Uterus (tissue), 3 donors: ENCODE measurements at regions not wholly inside any gene's neighbourhood (a gene's known extent, or its start where the extent isn't known, plus 50 kb on each side); places are given as distances from the start of the nearest gene placed in this dataset.

ENCODE experiments used
- DNase-seq, 2 donors: peaks; one replicate each; pipeline ENCODE4 v3.0.0-alpha.2; 2019 to 2020
- H3K27ac ChIP-seq, 2 donors: fragments of 200-600 bp; sonication (generic); 1 replicate in 1 of 2; 2 replicates in 1 of 2; pipeline ENCODE4 v1.5.1; 2016 to 2018
- H3K27me3 ChIP-seq, 2 donors: fragments of 200-600 bp; sonication (generic); one replicate each; pipeline ENCODE4 v1.5.1; 2018 to 2019; ENCODE audit warnings: control low read depth in 1 of 2
- H3K36me3 ChIP-seq, 2 donors: fragments of 200-600 bp; sonication (generic); one replicate each; pipeline ENCODE4 v1.5.1; 2019; ENCODE audit warnings: control low read depth in 1 of 2
- H3K4me1 ChIP-seq, 2 donors: fragments of 200-600 bp; sonication (generic); one replicate each; pipeline ENCODE4 v1.5.1; 2018 to 2019; ENCODE audit warnings: control low read depth in 1 of 2
- H3K4me3 ChIP-seq, 2 donors: fragments of 200-600 bp; sonication (generic); 1 replicate in 1 of 2; 2 replicates in 1 of 2; pipeline ENCODE4 v1.5.1; 2018 to 2019; ENCODE audit warnings: mild to moderate bottlenecking in 1 of 2
- H3K9me3 ChIP-seq, 2 donors: fragments of 200-600 bp; sonication (generic); one replicate each; pipeline ENCODE4 v1.5.1; 2019; ENCODE audit warnings: control low read depth in 1 of 2
- POLR2A ChIP-seq, 2 donors: fragments of 450-650 bp; IDR thresholded peaks; one replicate each; pipeline ENCODE4 v1.6.1; 2016; ENCODE audit warnings: antibody characterized with exemption in 2 of 2, mild to moderate bottlenecking in 1 of 2, moderate library complexity in 1 of 2
- intact Hi-C: fragments of 100-400 bp; cut with DNase I; formaldehyde crosslinking; loops from one replicate; pipeline ENCODE4 v1.15.1; 2023; ENCODE audit warnings: low total_unique reads
- TF ChIP-seq, protein P1 (sequence below), 4 experiments: fragments of 200-600 bp in 2 of 4; fragments of 450-650 bp in 2 of 4; sonication (generic) in 2 of 4; IDR thresholded peaks; one replicate each; pipeline ENCODE4 v1.5.1; 2016 to 2019; ENCODE audit warnings: antibody characterized with exemption in 4 of 4, mild to moderate bottlenecking in 2 of 4, moderate library complexity in 1 of 4
- donor health status: DM: yes; HTN: yes; CAD: no.

- intact Hi-C loops: no loop called here
- TF ChIP-seq POLR2A (IDR thresholded peaks at IDR 0.05): no peak
- no peaks in the 10 kb centered on the region for H3K36me3 ChIP-seq
- H3K9me3 ChIP-seq: peaks cover 0 to 6% of the 10 kb centered on the region in 2 donors
- no peaks in the 10 kb centered on the region for H3K27me3 ChIP-seq
- no peaks in the 10 kb centered on the region for H3K4me1 ChIP-seq
- DNase-seq: no peak
- no peak overlapping the region for H3K27ac ChIP-seq
- no peak overlapping the region for H3K4me3 ChIP-seq
These were observed 190.7 kb upstream of the BMP4 start for GRCh38 chr14:54147282-54147681.

- no peak for DNase-seq
- Histone ChIP-seq H3K4me3 (no peak overlapping the region), H3K36me3 (no peaks in the 10 kb centered on the region), H3K4me1 (no peaks in the 10 kb centered on the region), H3K9me3 (peaks cover 0 to 6% of the 10 kb centered on the region in 2 donors), H3K27me3 (no peaks in the 10 kb centered on the region), H3K27ac (no peak overlapping the region)
- no peak for TF ChIP-seq POLR2A (IDR thresholded peaks at IDR 0.05)
- intact Hi-C loops: no loop called here
These were observed 191.1 kb upstream of the BMP4 start for GRCh38 chr14:54147758-54148157.

DNA sequence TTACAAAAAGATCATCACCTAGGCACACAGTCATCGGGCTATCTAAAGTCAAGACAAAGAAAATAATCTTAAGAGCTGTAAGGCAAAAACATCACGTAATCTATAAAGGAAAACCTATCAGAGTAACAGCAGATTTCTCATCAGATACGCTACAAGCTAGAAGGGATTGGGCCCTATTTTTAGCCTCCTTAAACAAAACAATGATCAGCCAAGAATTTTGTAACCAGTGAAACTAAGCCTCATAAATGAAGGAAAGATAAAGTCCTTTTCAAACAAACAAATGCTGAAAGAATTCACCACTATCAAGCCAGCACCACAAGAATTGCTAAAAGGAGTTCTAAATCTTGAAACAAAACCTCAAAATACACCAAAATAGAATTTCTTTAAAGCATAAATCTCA lies 191.6 kb upstream of the BMP4 start:
- intact Hi-C loops: no loop called here
- Histone ChIP-seq H3K36me3 (no peaks in the 10 kb centered on the region), H3K27ac (no peak overlapping the region), H3K9me3 (peaks cover 0 to 6% of the 10 kb centered on the region in 2 donors), H3K27me3 (no peaks in the 10 kb centered on the region), H3K4me3 (no peak overlapping the region), H3K4me1 (no peaks in the 10 kb centered on the region)
- TF ChIP-seq, protein P1, sequence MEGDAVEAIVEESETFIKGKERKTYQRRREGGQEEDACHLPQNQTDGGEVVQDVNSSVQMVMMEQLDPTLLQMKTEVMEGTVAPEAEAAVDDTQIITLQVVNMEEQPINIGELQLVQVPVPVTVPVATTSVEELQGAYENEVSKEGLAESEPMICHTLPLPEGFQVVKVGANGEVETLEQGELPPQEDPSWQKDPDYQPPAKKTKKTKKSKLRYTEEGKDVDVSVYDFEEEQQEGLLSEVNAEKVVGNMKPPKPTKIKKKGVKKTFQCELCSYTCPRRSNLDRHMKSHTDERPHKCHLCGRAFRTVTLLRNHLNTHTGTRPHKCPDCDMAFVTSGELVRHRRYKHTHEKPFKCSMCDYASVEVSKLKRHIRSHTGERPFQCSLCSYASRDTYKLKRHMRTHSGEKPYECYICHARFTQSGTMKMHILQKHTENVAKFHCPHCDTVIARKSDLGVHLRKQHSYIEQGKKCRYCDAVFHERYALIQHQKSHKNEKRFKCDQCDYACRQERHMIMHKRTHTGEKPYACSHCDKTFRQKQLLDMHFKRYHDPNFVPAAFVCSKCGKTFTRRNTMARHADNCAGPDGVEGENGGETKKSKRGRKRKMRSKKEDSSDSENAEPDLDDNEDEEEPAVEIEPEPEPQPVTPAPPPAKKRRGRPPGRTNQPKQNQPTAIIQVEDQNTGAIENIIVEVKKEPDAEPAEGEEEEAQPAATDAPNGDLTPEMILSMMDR (IDR thresholded peaks at IDR 0.05): no peak
- TF ChIP-seq POLR2A (IDR thresholded peaks at IDR 0.05): no peak
- DNase-seq: no peak

DNA sequence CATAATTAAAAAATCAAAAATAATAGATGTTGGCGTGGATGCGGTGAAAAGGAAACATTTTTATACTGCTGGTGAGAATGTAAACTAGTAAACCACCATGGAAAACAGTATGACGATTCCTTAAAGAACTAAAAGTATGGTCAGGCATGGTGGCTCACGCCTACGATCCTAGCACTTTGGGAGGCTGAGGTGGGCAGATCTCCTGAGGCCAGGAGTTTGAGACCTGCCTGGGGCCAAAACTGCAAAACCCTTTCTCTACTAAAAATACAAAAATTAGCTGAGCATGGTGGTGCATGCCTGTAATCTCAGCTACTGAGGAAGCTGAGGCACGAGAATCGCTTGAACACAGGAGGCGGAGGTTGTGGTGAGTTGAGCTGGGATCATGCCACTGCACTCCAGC lies 195.7 kb upstream of the BMP4 start:
- TF ChIP-seq POLR2A (IDR thresholded peaks at IDR 0.05): no peak
- TF ChIP-seq, protein P1 (IDR thresholded peaks at IDR 0.05): no peak
- H3K9me3 ChIP-seq: peaks cover 0 to 6% of the 10 kb centered on the region in 2 donors
- no peak for DNase-seq
- intact Hi-C loops: no loop called here
- no peaks in the 10 kb centered on the region for H3K4me1 ChIP-seq
- no peak overlapping the region for H3K27ac ChIP-seq
- H3K36me3 ChIP-seq: no peaks in the 10 kb centered on the region
- H3K27me3 ChIP-seq: no peaks in the 10 kb centered on the region
- H3K4me3 ChIP-seq: no peak overlapping the region

DNA sequence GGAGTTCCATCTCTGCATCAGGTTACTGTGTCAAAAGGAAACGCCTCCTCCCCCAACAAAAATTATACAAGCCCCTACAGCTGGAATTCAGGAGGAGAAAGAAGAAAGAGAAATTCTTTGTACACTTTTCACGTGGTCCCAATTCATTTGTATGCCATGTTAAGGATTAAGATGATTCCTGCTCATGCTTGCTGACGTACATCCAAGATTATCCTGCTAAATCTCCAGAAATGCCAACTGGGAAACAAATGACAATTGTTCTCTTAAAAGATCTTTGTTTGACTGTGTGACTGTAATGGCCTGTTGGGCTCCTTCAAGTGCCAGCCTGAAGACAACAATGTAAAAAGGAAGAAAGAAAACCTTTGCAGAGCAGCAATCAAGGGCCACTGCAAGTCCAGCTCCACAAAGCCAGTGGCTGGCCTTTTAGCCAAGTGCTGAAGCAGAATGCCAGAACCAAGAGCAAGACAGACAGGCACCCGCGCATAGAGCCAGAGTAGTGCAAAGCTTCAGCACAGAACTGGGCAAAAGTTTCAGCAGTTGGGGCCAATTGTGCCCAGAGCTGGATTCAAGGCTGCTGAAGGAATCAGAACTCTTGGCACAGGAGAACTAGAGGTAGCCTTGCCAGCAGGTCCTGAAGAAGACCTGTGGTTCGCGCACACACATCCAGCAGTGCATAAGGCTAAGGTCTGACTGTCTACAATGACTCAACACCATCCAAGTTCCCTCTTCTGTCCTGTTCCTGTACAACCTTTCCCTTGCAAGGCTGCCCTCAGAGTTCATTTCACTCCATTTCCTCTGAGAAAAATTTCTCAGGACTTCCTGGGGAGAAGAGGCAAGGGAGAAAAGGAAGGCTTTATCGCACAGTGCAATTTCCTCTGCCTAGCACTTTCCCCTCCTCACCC lies 209.7 kb upstream of the BMP4 start:
- Histone ChIP-seq H3K36me3 (no peaks in the 10 kb centered on the region), H3K27ac (no peak overlapping the region), H3K27me3 (no peaks in the 10 kb centered on the region), H3K4me1 (no peaks in the 10 kb centered on the region), H3K9me3 (no peaks in the 10 kb centered on the region), H3K4me3 (no peak overlapping the region)
- TF ChIP-seq, protein P1 (IDR thresholded peaks at IDR 0.05): no peak
- no peak for TF ChIP-seq POLR2A (IDR thresholded peaks at IDR 0.05)
- intact Hi-C loops: no loop called here
- DNase-seq: no peak

DNA sequence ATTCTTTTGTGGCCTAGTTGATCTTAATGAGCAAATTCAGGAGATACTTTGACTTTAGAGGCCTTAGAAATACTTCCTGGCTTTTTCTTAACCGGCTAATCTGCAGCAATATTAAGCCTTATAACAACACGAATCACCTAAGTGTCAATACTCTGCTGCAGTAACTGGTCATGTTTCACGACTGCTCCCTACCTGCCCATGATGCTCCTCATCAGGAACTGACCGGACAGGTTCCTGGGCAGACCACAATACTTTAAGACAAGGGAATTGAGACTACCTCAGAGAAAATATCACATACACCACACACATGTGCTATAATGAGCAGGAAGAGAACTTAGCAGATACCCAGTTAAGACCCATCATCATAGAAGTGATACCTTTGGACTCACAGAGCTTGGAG lies 211.9 kb upstream of the BMP4 start:
- DNase-seq: no peak
- Histone ChIP-seq H3K4me1 (no peaks in the 10 kb centered on the region), H3K4me3 (no peak overlapping the region), H3K9me3 (no peaks in the 10 kb centered on the region), H3K27me3 (no peaks in the 10 kb centered on the region), H3K36me3 (no peaks in the 10 kb centered on the region), H3K27ac (no peak overlapping the region)
- intact Hi-C loops: no loop called here
- TF ChIP-seq, protein P1 (IDR thresholded peaks at IDR 0.05): no peak
- no peak for TF ChIP-seq POLR2A (IDR thresholded peaks at IDR 0.05)
